Transverse colon (tissue), 4 donors: ENCODE measurements at regions not wholly inside any gene's neighbourhood (a gene's known extent, or its start where the extent isn't known, plus 50 kb on each side); places are given as distances from the start of the nearest gene placed in this dataset.

Experiments
- DNase-seq: peaks from one replicate; pipeline ENCODE4 v3.0.0-alpha.2; 2019
- H3K27ac ChIP-seq, 4 donors: fragments of 200-600 bp; sonication (generic); 2 replicates each; pipeline ENCODE4 v1.5.1; 2016 to 2018; ENCODE audit warnings: inconsistent platforms in 4 of 4
- H3K27me3 ChIP-seq: fragments of 200-600 bp; sonication (generic); 2 replicates; pipeline ENCODE4 v1.5.1; 2017; ENCODE audit warnings: inconsistent platforms
- H3K36me3 ChIP-seq, 4 donors: fragments of 200-600 bp; sonication (generic); 2 replicates each; pipeline ENCODE4 v1.5.1; 2017 to 2019; ENCODE audit warnings: inconsistent platforms in 4 of 4
- H3K4me1 ChIP-seq, 4 donors: fragments of 200-600 bp; sonication (generic); 2 replicates each; pipeline ENCODE4 v1.5.1; 2017 to 2020; ENCODE audit warnings: inconsistent platforms in 4 of 4
- H3K4me3 ChIP-seq, 4 donors: fragments of 200-600 bp; sonication (generic); 1 replicate in 1 of 4; 2 replicates in 3 of 4; pipeline versions ENCODE4 v1.5.1 to v1.6.1; 2017 to 2019; ENCODE audit warnings: inconsistent platforms in 4 of 4
- H3K9me3 ChIP-seq, 2 donors: fragments of 200-600 bp; sonication (generic); 2 replicates each; pipeline ENCODE4 v1.5.1; 2017 to 2019; ENCODE audit warnings: inconsistent platforms in 2 of 2
- CTCF ChIP-seq, 5 experiments: fragments of 200-600 bp in 3 of 5; fragments of 450-650 bp in 2 of 5; sonication (generic) in 3 of 5; IDR thresholded peaks; 1 replicate in 2 of 5; 2 replicates in 3 of 5; pipeline ENCODE4 v1.5.1; 2016 to 2017; ENCODE audit warnings: antibody characterized with exemption in 5 of 5, inconsistent platforms in 3 of 5, mild to moderate bottlenecking in 2 of 5, moderate library complexity in 1 of 5
- EP300 ChIP-seq: sonication (generic); formaldehyde crosslinking; IDR thresholded peaks from one replicate; pipeline ENCODE4 v1.6.1; 2017; ENCODE audit warnings: antibody characterized with exemption, low read depth
- POLR2A ChIP-seq: fragments of 450-650 bp; IDR thresholded peaks from one replicate; pipeline ENCODE4 v1.6.1; 2016; ENCODE audit warnings: antibody characterized with exemption, mild to moderate bottlenecking, moderate library complexity
- POLR2AphosphoS5 ChIP-seq, 3 donors: sonication (generic); formaldehyde crosslinking; IDR thresholded peaks; one replicate each; pipeline ENCODE4 v1.6.1; 2016; ENCODE audit warnings: antibody characterized with exemption in 3 of 3
- WGBS, 2 donors: methylation state at CpG; one replicate each; pipeline ENCODE4 v1.1.5; 2018; ENCODE audit warnings: low coverage in 1 of 2; 5-methylcytosine and 5-hydroxymethylcytosine counted together
- in situ Hi-C, 4 donors: fragments of 200-750 bp; cut with MboI; loops; one replicate each; pipeline versions ENCODE4 v1.15.0 to v1.15.1; 2017; ENCODE audit warnings: low sequenced_read_pairs in 3 of 4, low pct_ligation_motif_present in 1 of 4, low pct_unique_long_range_greater_than_20kb in 1 of 4
- intact Hi-C: fragments of 100-400 bp; cut with DNase I; formaldehyde crosslinking; loops from one replicate; pipeline ENCODE4 v1.15.1; 2023; ENCODE audit warnings: low total_unique reads
- small RNA-seq, 4 donors: library from RNA; depleted of rRNA; stranded (forward); fragments of <200 nt; gene quantifications; one replicate each; pipeline ENCODE3, GENCODE V24; 2016

- no peak for DNase-seq
- TF ChIP-seq EP300 (no peak), POLR2A (no peak), CTCF (IDR thresholded peaks at IDR 0.05) (no peak), POLR2AphosphoS5 (IDR thresholded peaks at IDR 0.05) (no peak)
- in situ Hi-C loops, result no loop called here
- Histone ChIP-seq H3K4me1 (no peaks in the 10 kb centered on the region), H3K27ac (no peak overlapping the region), H3K4me3 (no peak overlapping the region), H3K36me3 (no peaks in the 10 kb centered on the region), H3K9me3 (peaks cover 0 to 3% of the 10 kb centered on the region in 2 donors), H3K27me3 (no peaks in the 10 kb centered on the region)
- WGBS, 2 donors, result 38 to 66% methylated on average over 3 of the region's 3 CpGs
- intact Hi-C loops, result no loop called here
Observed at GRCh38 chr4:44118971-44119680, 329.5 kb downstream of the KCTD8 start.

GRCh38 chr4:44120646-44121045 is 328.0 kb downstream of the KCTD8 start:
- 80 to 82% methylated on average over 2 of the region's 2 CpGs for WGBS, 2 donors
- in situ Hi-C loops, result no loop called here

GRCh38 chr4:44121210-44121609 is 327.4 kb downstream of the KCTD8 start:
- Histone ChIP-seq H3K36me3 (no peaks in the 10 kb centered on the region), H3K9me3 (no peaks in the 10 kb centered on the region), H3K4me3 (no peak overlapping the region), H3K4me1 (no peaks in the 10 kb centered on the region), H3K27ac (no peak overlapping the region), H3K27me3 (no peaks in the 10 kb centered on the region)
- DNase-seq, result no peak
- intact Hi-C loops, result no loop called here
- WGBS, 2 donors, result 53 to 54% methylated on average over 1 of the region's 1 CpG
- TF ChIP-seq POLR2A, result no peak
- TF ChIP-seq EP300, result no peak
- no peak for TF ChIP-seq CTCF (IDR thresholded peaks at IDR 0.05)
- no peak for TF ChIP-seq POLR2AphosphoS5 (IDR thresholded peaks at IDR 0.05)
- in situ Hi-C loops, result no loop called here

More at GRCh38 chr4:44120646-44121045, 328.0 kb downstream of the KCTD8 start:
- H3K27me3 ChIP-seq, result no peaks in the 10 kb centered on the region
- no peak overlapping the region for H3K27ac ChIP-seq
- no peaks in the 10 kb centered on the region for H3K9me3 ChIP-seq
- no peaks in the 10 kb centered on the region for H3K36me3 ChIP-seq
- no peaks in the 10 kb centered on the region for H3K4me1 ChIP-seq
- intact Hi-C loops, result no loop called here
- no peak for DNase-seq
- no peak overlapping the region for H3K4me3 ChIP-seq
- TF ChIP-seq POLR2AphosphoS5 (IDR thresholded peaks at IDR 0.05), result no peak
- no peak for TF ChIP-seq POLR2A
- no peak for TF ChIP-seq CTCF (IDR thresholded peaks at IDR 0.05)
- no peak for TF ChIP-seq EP300

Small RNA genes lying in the stretch of these regions (small RNA-seq; reads per million reads assigned to genes)
- gene AC098590.2 (0 reads per million in 4 donors), gene RN7SL193P (0 reads per million in 4 donors)
